ENCODE measurements at regions not wholly inside any gene's neighbourhood (a gene's known extent, or its start where the extent isn't known, plus 50 kb on each side); places are given as distances from the start of the nearest gene placed in this dataset.

- Histone ChIP-seq H2BK120ac (ENCODE audit: low read depth, low read length, poor library complexity, severe bottlenecking) (no peak overlapping the region), H3K9ac (ENCODE audit: extremely low read depth, insufficient read length, low read length) (no peak overlapping the region), H2AFZ (ENCODE audit: low read length) (no peak overlapping the region), H3K4me1 (ENCODE audit: insufficient read depth, low read length) (0 out of 2 replicates have a peak, but pooled peaks cover 2% of the 10 kb centered on the region), H3T11ph (ENCODE audit: low read length) (no peak overlapping the region), H3K4me2 (ENCODE audit: insufficient read depth, insufficient read length, low read length) (no peak overlapping the region), H3K27ac (ENCODE audit: insufficient read length, low read depth, low read length) (no peak overlapping the region), H3K14ac (ENCODE audit: insufficient read depth, low read length) (no peak overlapping the region), H3K9me3 (ENCODE audit: control insufficient read depth, low read depth, low read length) (no peaks in the 10 kb centered on the region), H3K18ac (ENCODE audit: insufficient read length, low read depth, low read length) (no peak overlapping the region), H4K8ac (replicated peaks; ENCODE audit: insufficient read length, low read depth, low read length) (no peak overlapping the region), H3K79me1 (ENCODE audit: insufficient read depth, low read depth, low read length, poor library complexity, severe bottlenecking) (no peaks in the 10 kb centered on the region), H4K20me1 (ENCODE audit: control insufficient read depth, insufficient read depth, insufficient read length) (no peaks in the 10 kb centered on the region), H3K56ac (ENCODE audit: insufficient read length, low read depth, low read length) (no peak overlapping the region), H3K27me3 (ENCODE audit: insufficient read depth, low read length) (no peaks in the 10 kb centered on the region), H4K5ac (ENCODE audit: insufficient read length, low read depth, low read length) (no peak overlapping the region), H3K23me2 (ENCODE audit: insufficient read length, low read depth, low read length, poor library complexity, severe bottlenecking) (no peaks in the 10 kb centered on the region), H3K79me2 (ENCODE audit: insufficient read depth, low read length) (no peaks in the 10 kb centered on the region), H2BK15ac (ENCODE audit: low read depth, low read length) (no peak overlapping the region), H2AK5ac (ENCODE audit: insufficient read length, low read length) (no peak overlapping the region), H2BK12ac (ENCODE audit: insufficient read length, low read depth, low read length) (no peak overlapping the region), H3K4ac (ENCODE audit: low read depth, low read length) (no peak overlapping the region), H2BK20ac (ENCODE audit: low read depth, low read length, poor library complexity, severe bottlenecking) (no peak overlapping the region), H4K91ac (ENCODE audit: insufficient read length, low read depth, low read length) (no peak overlapping the region), H2BK5ac (ENCODE audit: insufficient read length, low read length) (no peak overlapping the region), H3K23ac (ENCODE audit: insufficient read length, low read depth, low read length) (no peak overlapping the region)
- H3K27ac Mint-ChIP-seq: no peak overlapping the region
- H3K4me3 Mint-ChIP-seq: no peak overlapping the region
- no peaks in the 10 kb centered on the region for H3K36me3 Mint-ChIP-seq (ENCODE audit: insufficient read depth in 1 of 3, low read depth in 3 of 3)
- no peak for TF ChIP-seq CTCF (conservative IDR thresholded peaks at IDR 0.05)
- DNase-seq: no peak
- H3K4me1 Mint-ChIP-seq: peaks cover 7 to 9% of the 10 kb centered on the region in 2 experiments
- no peaks in the 10 kb centered on the region for H3K9me3 Mint-ChIP-seq
- no peaks in the 10 kb centered on the region for H3K27me3 Mint-ChIP-seq (ENCODE audit: low read depth)
- no CpG with 5 or more reads among the region's 4 CpGs for WGBS (ENCODE audit: extremely low coverage, insufficient read length, low lambda C conversion rate)
Measured at GRCh38 chr18:42533009-42533575, 578.1 kb downstream of the PIK3C3 start.
